Common myeloid progenitor, CD34-positive (primary cell): ENCODE measurements at regions not wholly inside any gene's neighbourhood (a gene's known extent, or its start where the extent isn't known, plus 50 kb on each side); places are given as distances from the start of the nearest gene placed in this dataset.

Experiments used
- CTCF ChIA-PET: fragments of 350-600 bp; sonication (Branson Sonifier 250); formaldehyde crosslinking; loops from one replicate; lab custom pipeline; 2021; ENCODE audit warnings: antibody characterized with exemption; lab: Charles Lee
- POLR2A ChIA-PET: fragments of 350-600 bp; sonication (Branson Sonifier 250); formaldehyde crosslinking; loops from one replicate; lab custom pipeline; 2021; ENCODE audit warnings: antibody characterized with exemption; lab: Charles Lee
- DNase-seq, 3 donors: peaks; one replicate each; pipeline versions ENCODE4 v3.0.0 to v3.0.0-alpha.2; 2013
- H3K27ac ChIP-seq, 2 experiments: 1 replicate in 1 of 2; 2 replicates in 1 of 2; pipeline ENCODE4 v1.7.0; 2013; ENCODE audit warnings: inconsistent platforms in 2 of 2, low read length in 2 of 2, mild to moderate bottlenecking in 2 of 2, low read depth in 1 of 2, moderate library complexity in 1 of 2; ENCODE audit not compliant: severe bottlenecking in 2 of 2, insufficient read depth in 1 of 2, poor library complexity in 1 of 2
- H3K27me3 ChIP-seq, 5 experiments: replicated peaks in 2 of 5; 1 replicate in 3 of 5; 2 replicates in 2 of 5; pipeline versions ENCODE4 v1.6.1 to v1.7.0; 2013; ENCODE audit warnings: low read length in 4 of 5, mild to moderate bottlenecking in 2 of 5, moderate library complexity in 2 of 5, inconsistent platforms in 1 of 5; ENCODE audit not compliant: insufficient read depth in 5 of 5, control insufficient read depth in 4 of 5
- H3K36me3 ChIP-seq, 4 experiments: 1 replicate in 2 of 4; 2 replicates in 2 of 4; pipeline versions ENCODE4 v1.6.1 to v1.7.0; 2013; ENCODE audit warnings: low read length in 3 of 4, control low read depth in 1 of 4, mild to moderate bottlenecking in 1 of 4; ENCODE audit not compliant: control insufficient read depth in 4 of 4, insufficient read depth in 4 of 4
- H3K4me1 ChIP-seq, 4 experiments: 1 replicate in 3 of 4; 2 replicates in 1 of 4; pipeline versions ENCODE4 v1.6.1 to v1.7.1; 2013; ENCODE audit warnings: low read length in 3 of 4, mild to moderate bottlenecking in 3 of 4, control low read depth in 1 of 4, inconsistent platforms in 1 of 4, moderate library complexity in 1 of 4; ENCODE audit not compliant: control insufficient read depth in 4 of 4, insufficient read depth in 4 of 4; ENCODE audit errors: control extremely low read depth in 1 of 4
- H3K4me3 ChIP-seq, 7 experiments: 1 replicate in 4 of 7; 2 replicates in 3 of 7; pipeline versions ENCODE4 v1.5.1 to v1.7.0; 2013; ENCODE audit warnings: mild to moderate bottlenecking in 7 of 7, low read length in 6 of 7, moderate library complexity in 6 of 7, inconsistent platforms in 2 of 7, low read depth in 2 of 7, control low read depth in 1 of 7; ENCODE audit not compliant: insufficient read depth in 4 of 7, control insufficient read depth in 1 of 7; ENCODE audit errors: extremely low read depth in 1 of 7
- H3K9me3 ChIP-seq, 5 experiments: 1 replicate in 4 of 5; 2 replicates in 1 of 5; pipeline versions ENCODE4 v1.6.1 to v1.7.1; 2013; ENCODE audit warnings: low read length in 4 of 5, mild to moderate bottlenecking in 2 of 5, inconsistent platforms in 1 of 5, low read depth in 1 of 5, moderate library complexity in 1 of 5; ENCODE audit not compliant: control insufficient read depth in 4 of 5, insufficient read depth in 2 of 5; ENCODE audit errors: control extremely low read depth in 1 of 5
- WGBS: methylation state at CpG from one replicate; pipeline ENCODE4 v1.1.5; 2013; ENCODE audit not compliant: insufficient coverage; 5-methylcytosine and 5-hydroxymethylcytosine counted together

GRCh38 chr5:23268136-23268535, 239.3 kb upstream of the PRDM9 start:
- CTCF ChIA-PET = no interaction called here
- no peaks in the 10 kb centered on the region for H3K4me1 ChIP-seq
- DNase-seq = no peak
- POLR2A ChIA-PET = no interaction called here
- no peaks in the 10 kb centered on the region for H3K27me3 ChIP-seq
- H3K9me3 ChIP-seq = no peaks in the 10 kb centered on the region
- H3K36me3 ChIP-seq = no peaks in the 10 kb centered on the region
- 67% methylated on average over 6 of the region's 10 CpGs for WGBS
- no peak overlapping the region for H3K27ac ChIP-seq
- no peak overlapping the region for H3K4me3 ChIP-seq

- ChIA-PET POLR2A (no interaction called here), CTCF (no interaction called here)
- Histone ChIP-seq H3K36me3 (no peaks in the 10 kb centered on the region), H3K4me3 (no peak overlapping the region), H3K27me3 (no peaks in the 10 kb centered on the region), H3K4me1 (no peaks in the 10 kb centered on the region), H3K27ac (no peak overlapping the region), H3K9me3 (peaks cover 0 to 1% (median 0%) of the 10 kb centered on the region in 5 experiments)
- no CpG with 5 or more reads among the region's 1 CpG for WGBS
- no peak for DNase-seq
Observed at GRCh38 chr5:23260621-23261020, 246.8 kb upstream of the PRDM9 start.

GRCh38 chr5:23257656-23258055, 249.8 kb upstream of the PRDM9 start:
- POLR2A ChIA-PET = no interaction called here
- Histone ChIP-seq H3K4me3 (no peak overlapping the region), H3K9me3 (peaks cover 0 to 1% (median 0%) of the 10 kb centered on the region in 5 experiments), H3K27me3 (no peaks in the 10 kb centered on the region), H3K27ac (no peak overlapping the region), H3K36me3 (no peaks in the 10 kb centered on the region), H3K4me1 (no peaks in the 10 kb centered on the region)
- no peak for DNase-seq
- CTCF ChIA-PET = no interaction called here

- no peak for DNase-seq
- Histone ChIP-seq H3K27ac (no peak overlapping the region), H3K9me3 (peaks cover 0 to 1% (median 0%) of the 10 kb centered on the region in 5 experiments), H3K4me1 (no peaks in the 10 kb centered on the region), H3K4me3 (no peak overlapping the region), H3K36me3 (no peaks in the 10 kb centered on the region), H3K27me3 (no peaks in the 10 kb centered on the region)
- POLR2A ChIA-PET = no interaction called here
- CTCF ChIA-PET = no interaction called here
- WGBS = 100% methylated on average over 1 of the region's 1 CpG
Observed at GRCh38 chr5:23253621-23254198, 253.7 kb upstream of the PRDM9 start.

GRCh38 chr5:23242891-23243290, 264.5 kb upstream of the PRDM9 start:
- CTCF ChIA-PET = no interaction called here
- no peaks in the 10 kb centered on the region for H3K36me3 ChIP-seq

GRCh38 chr5:23235246-23235645, 272.2 kb upstream of the PRDM9 start:
- H3K27ac ChIP-seq = no peak overlapping the region
- no peaks in the 10 kb centered on the region for H3K4me1 ChIP-seq
- no peak overlapping the region for H3K4me3 ChIP-seq
- H3K9me3 ChIP-seq = no peaks in the 10 kb centered on the region
- CTCF ChIA-PET = no interaction called here
- no peak for DNase-seq
- POLR2A ChIA-PET = no interaction called here
- WGBS = no CpG with 5 or more reads among the region's 1 CpG
- no peaks in the 10 kb centered on the region for H3K36me3 ChIP-seq
- H3K27me3 ChIP-seq = no peaks in the 10 kb centered on the region

More at GRCh38 chr5:23242891-23243290, 264.5 kb upstream of the PRDM9 start:
- DNase-seq = no peak
- H3K4me1 ChIP-seq = no peaks in the 10 kb centered on the region
- H3K27me3 ChIP-seq = no peaks in the 10 kb centered on the region
- no peak overlapping the region for H3K4me3 ChIP-seq
- POLR2A ChIA-PET = no interaction called here
- H3K9me3 ChIP-seq = no peaks in the 10 kb centered on the region
- no peak overlapping the region for H3K27ac ChIP-seq
- no CpG with 5 or more reads among the region's 2 CpGs for WGBS

GRCh38 chr5:23234197-23234596, 273.2 kb upstream of the PRDM9 start:
- no peaks in the 10 kb centered on the region for H3K36me3 ChIP-seq
- 98% methylated on average over 4 of the region's 4 CpGs for WGBS
- POLR2A ChIA-PET = no interaction called here
- DNase-seq = no peak
- CTCF ChIA-PET = no interaction called here
- H3K4me1 ChIP-seq = no peaks in the 10 kb centered on the region
- H3K4me3 ChIP-seq = no peak overlapping the region
- no peak overlapping the region for H3K27ac ChIP-seq
- H3K9me3 ChIP-seq = no peaks in the 10 kb centered on the region
- no peaks in the 10 kb centered on the region for H3K27me3 ChIP-seq
